NCI-H2171 treated with DMSO at 0.1 percent for 48 hours (cell line): ENCODE measurements at regions not wholly inside any gene's neighbourhood (a gene's known extent, or its start where the extent isn't known, plus 50 kb on each side); places are given as distances from the start of the nearest gene placed in this dataset.
"Not testable (repeated sequence)": the region's sequence is repeated elsewhere in the genome, so short reads cannot be mapped to it uniquely, and the experiment has no call there.

Experiments used
- DNase-seq: peaks from one replicate; lab custom pipeline; 2025; lab: John Stamatoyannopoulos, UW

GRCh38 chr6:11384531-11385309 is 152.3 kb upstream of the NEDD9 start:
- DNase-seq, result no peak

GRCh38 chr6:11381801-11382513 is 149.5 kb upstream of the NEDD9 start:
- DNase-seq, result no peak

- DNase-seq, result no peak
Observed at GRCh38 chr6:11380969-11381744, 148.7 kb upstream of the NEDD9 start.

GRCh38 chr6:11380549-11380948 is 148.1 kb upstream of the NEDD9 start:
- no peak for DNase-seq

GRCh38 chr6:11379805-11380204 is 147.3 kb upstream of the NEDD9 start:
- no peak for DNase-seq

GRCh38 chr6:11378639-11379038 is 146.2 kb upstream of the NEDD9 start:
- DNase-seq, result no peak

GRCh38 chr6:11374036-11375010 is 141.9 kb upstream of the NEDD9 start:
- no peak for DNase-seq

- no peak for DNase-seq
Observed at GRCh38 chr6:11373208-11373607, 140.7 kb upstream of the NEDD9 start.

- not testable (repeated sequence) for DNase-seq
Observed at GRCh38 chr6:11372186-11372790, 139.8 kb upstream of the NEDD9 start.

GRCh38 chr6:11370191-11371018 is 137.9 kb upstream of the NEDD9 start:
- no peak for DNase-seq

- DNase-seq, result no peak
Observed at GRCh38 chr6:11368760-11369159, 136.3 kb upstream of the NEDD9 start.

- no peak for DNase-seq
Observed at GRCh38 chr6:11368264-11368663, 135.8 kb upstream of the NEDD9 start.

- DNase-seq, result no peak
Observed at GRCh38 chr6:11367638-11368199, 135.3 kb upstream of the NEDD9 start.

GRCh38 chr6:11366934-11367637 is 134.6 kb upstream of the NEDD9 start:
- DNase-seq, result no peak

GRCh38 chr6:11366183-11366933 is 133.9 kb upstream of the NEDD9 start:
- no peak for DNase-seq

GRCh38 chr6:11364971-11365397 is 132.5 kb upstream of the NEDD9 start:
- no peak for DNase-seq

GRCh38 chr6:11363881-11364576 is 131.6 kb upstream of the NEDD9 start:
- no peak for DNase-seq

- DNase-seq, result no peak
Observed at GRCh38 chr6:11362564-11362963, 130.1 kb upstream of the NEDD9 start.
